SK-N-SH (cell line): ENCODE measurements at regions not wholly inside any gene's neighbourhood (a gene's known extent, or its start where the extent isn't known, plus 50 kb on each side); places are given as distances from the start of the nearest gene placed in this dataset.

Experiments used
- CTCF ChIA-PET: fragments of 300-600, 350-600 bp; formaldehyde crosslinking; extraction: SDS; loops from one replicate; lab custom pipeline; 2021; lab: Yijun Ruan, JAX
- POLR2A ChIA-PET: fragments of 350-600 bp; sonication (Branson Sonifier 250); formaldehyde crosslinking; extraction: SDS; loops from one replicate; lab custom pipeline; 2020; ENCODE audit warnings: antibody characterized with exemption, inconsistent platforms; lab: Yijun Ruan, JAX
- DNase-seq: peaks from one replicate; pipeline ENCODE4 v3.0.0; 2012
- H2AFZ ChIP-seq: fragments of 200-600 bp; sonication (generic); 2 replicates; pipeline ENCODE4 v1.8.1; 2016; ENCODE audit warnings: antibody characterized with exemption, mild to moderate bottlenecking, low read depth
- H3F3A ChIP-seq: fragments of 200-600 bp; sonication (generic); replicated peaks from 2 replicates; pipeline ENCODE3; 2016; ENCODE audit warnings: antibody characterized with exemption, mild to moderate bottlenecking; ENCODE audit not compliant: insufficient read depth
- H3K27ac ChIP-seq, 2 experiments: fragments of 200-500 bp in 1 of 2; fragments of 200-600 bp in 1 of 2; sonication (Bioruptor generic) in 1 of 2; sonication (generic), shearing (Covaris generic) in 1 of 2; 2 replicates each; pipeline versions ENCODE4 v1.5.1 to v1.6.1; 2014 to 2016; ENCODE audit warnings: low read depth in 2 of 2, inconsistent platforms in 1 of 2, low read length in 1 of 2, mild to moderate bottlenecking in 1 of 2, mixed read lengths in 1 of 2
- H3K27me3 ChIP-seq: fragments of 200-600 bp; sonication (generic), shearing (Covaris generic); 2 replicates; pipeline ENCODE4 v1.6.1; 2016; ENCODE audit warnings: mixed run types; ENCODE audit not compliant: insufficient read depth
- H3K36me3 ChIP-seq, 2 experiments: fragments of 200-500 bp in 1 of 2; fragments of 200-600 bp in 1 of 2; sonication (Bioruptor generic) in 1 of 2; sonication (generic) in 1 of 2; replicated peaks in 1 of 2; 2 replicates each; pipeline versions ENCODE3 to v1.5.1; 2014 to 2016; ENCODE audit warnings: low read length in 1 of 2, mild to moderate bottlenecking in 1 of 2; ENCODE audit not compliant: insufficient read depth in 2 of 2, control insufficient read depth in 1 of 2
- H3K4me1 ChIP-seq, 2 experiments: fragments of 200-500 bp in 1 of 2; fragments of 200-600 bp in 1 of 2; sonication (Bioruptor generic) in 1 of 2; sonication (generic), shearing (Covaris generic) in 1 of 2; 2 replicates each; pipeline versions ENCODE4 v1.5.1 to v1.6.1; 2014 to 2016; ENCODE audit warnings: low read depth in 1 of 2, low read length in 1 of 2, mixed run types in 1 of 2; ENCODE audit not compliant: insufficient read depth in 2 of 2, control insufficient read depth in 1 of 2
- H3K4me2 ChIP-seq: fragments of 200-600 bp; sonication (generic), shearing (Covaris generic); 2 replicates; pipeline ENCODE4 v1.6.1; 2017; ENCODE audit warnings: mixed run types
- H3K4me3 ChIP-seq, 2 experiments: fragments of 200-500 bp in 1 of 2; fragments of 200-600 bp in 1 of 2; sonication (Bioruptor generic) in 1 of 2; sonication (generic), shearing (Covaris generic) in 1 of 2; 2 replicates each; pipeline versions ENCODE4 v1.5.1 to v1.8.1; 2014 to 2016; ENCODE audit warnings: low read depth in 2 of 2, inconsistent platforms in 1 of 2, low read length in 1 of 2, mild to moderate bottlenecking in 1 of 2, mixed read lengths in 1 of 2, moderate library complexity in 1 of 2
- H3K79me2 ChIP-seq: fragments of 200-600 bp; sonication (generic); 2 replicates; pipeline ENCODE4 v1.8.1; 2017; ENCODE audit warnings: mild to moderate bottlenecking; ENCODE audit not compliant: insufficient read depth
- H3K9ac ChIP-seq: fragments of 200-600 bp; sonication (generic); 2 replicates; pipeline ENCODE4 v1.6.1; 2017; ENCODE audit warnings: mixed run types
- H3K9me2 ChIP-seq: fragments of 200-600 bp; sonication (generic); 2 replicates; pipeline ENCODE4 v1.6.1; 2017; ENCODE audit warnings: mixed run types
- H3K9me3 ChIP-seq: fragments of 200-600 bp; sonication (generic); 2 replicates; pipeline ENCODE4 v1.6.1; 2017; ENCODE audit warnings: mixed run types, mild to moderate bottlenecking, moderate library complexity
- H4K20me1 ChIP-seq: fragments of 200-600 bp; sonication (generic); 2 replicates; pipeline ENCODE4 v1.6.1; 2017; ENCODE audit warnings: mild to moderate bottlenecking, mixed run types; ENCODE audit not compliant: insufficient read depth
- CTCF ChIP-seq: fragments of 200-600 bp; sonication (generic); IDR thresholded peaks from 2 replicates; pipeline ENCODE4 v1.6.1; 2017; ENCODE audit warnings: antibody characterized with exemption, mild to moderate bottlenecking, moderate library complexity
- ELF1 ChIP-seq: IDR thresholded peaks from 2 replicates; pipeline ENCODE4 v1.4.0; 2012
- EP300 ChIP-seq, 2 experiments: IDR thresholded peaks; 2 replicates each; pipeline versions ENCODE4 v1.4.0 to v1.6.1; 2012; ENCODE audit warnings: borderline replicate concordance in 1 of 2, low read depth in 1 of 2, low read length in 1 of 2
- IRF3 ChIP-seq: fragments of 150-350 bp; IDR thresholded peaks from 2 replicates; pipeline ENCODE4 v1.6.1; 2016; ENCODE audit warnings: mild to moderate bottlenecking, low read depth, low read length
- NFIC ChIP-seq: IDR thresholded peaks from 2 replicates; pipeline ENCODE4 v1.4.0; 2012; ENCODE audit warnings: borderline replicate concordance
- RCOR1 ChIP-seq: fragments of 150-350 bp; IDR thresholded peaks from 2 replicates; pipeline ENCODE4 v1.6.1; 2017; ENCODE audit warnings: antibody characterized with exemption, low read length
- RXRA ChIP-seq: IDR thresholded peaks from 2 replicates; pipeline ENCODE4 v1.4.0; 2012; ENCODE audit warnings: low read depth, mild to moderate bottlenecking, borderline replicate concordance
- TCF12 ChIP-seq: IDR thresholded peaks from 2 replicates; pipeline ENCODE4 v1.4.0; 2012
- USF1 ChIP-seq: IDR thresholded peaks from 2 replicates; pipeline ENCODE4 v1.4.0; 2012; ENCODE audit warnings: low read depth, borderline replicate concordance
- YY1 ChIP-seq: IDR thresholded peaks from 2 replicates; pipeline ENCODE4 v1.4.0; 2012; ENCODE audit warnings: low read depth, mild to moderate bottlenecking
- WGBS: methylation state at CpG from one replicate; pipeline ENCODE4 v1.1.6; 2017; ENCODE audit warnings: low lambda C conversion rate; 5-methylcytosine and 5-hydroxymethylcytosine counted together

- no peak for DNase-seq
- no peaks in the 10 kb centered on the region for H3K27me3 ChIP-seq
- WGBS: 44% methylated on average over 1 of the region's 1 CpG
- no peak overlapping the region for H2AFZ ChIP-seq
- H3K9ac ChIP-seq: no peak overlapping the region
- TF ChIP-seq ELF1 (no peak), CTCF (no peak), IRF3 (no peak), YY1 (no peak), EP300 (IDR thresholded peaks at IDR 0.05; ENCODE audit: borderline replicate concordance in 1 of 2, low read depth in 1 of 2, low read length in 1 of 2) (no peak), NFIC (no peak)
- H3K4me2 ChIP-seq: no peak overlapping the region
- no peak overlapping the region for H3K27ac ChIP-seq
- CTCF ChIA-PET: no interaction called here
- no peaks in the 10 kb centered on the region for H3K79me2 ChIP-seq
- H3K4me3 ChIP-seq: no peak overlapping the region
- peaks cover 11% of the 10 kb centered on the region; the same call in 1 of the 2 replicates for H3K9me3 ChIP-seq
- H3K36me3 ChIP-seq: no peaks in the 10 kb centered on the region
- H4K20me1 ChIP-seq: no peaks in the 10 kb centered on the region
- H3K9me2 ChIP-seq: no peaks in the 10 kb centered on the region
- H3F3A ChIP-seq: no peaks in the 10 kb centered on the region
- POLR2A ChIA-PET: no interaction called here
- H3K4me1 ChIP-seq: no peaks in the 10 kb centered on the region
These were observed 1619.0 kb upstream of the WWC1 start for GRCh38 chr5:166672431-166672830.

GRCh38 chr5:166677891-166678290 lies 1613.6 kb upstream of the WWC1 start:
- no peaks in the 10 kb centered on the region for H3K4me1 ChIP-seq
- 17% methylated on average over 2 of the region's 2 CpGs for WGBS
- H2AFZ ChIP-seq: no peak overlapping the region
- DNase-seq: no peak
- ChIA-PET CTCF (no interaction called here), POLR2A (interaction anchor here (0.6 kb wide), 1 partner anchor 658 kb away, joined by 4 read pairs; no protein-coding TSS in a partner anchor)
- no peak overlapping the region for H3K4me2 ChIP-seq
- H3K4me3 ChIP-seq: no peak overlapping the region
- H3K79me2 ChIP-seq: no peaks in the 10 kb centered on the region
- H3K9me3 ChIP-seq: peaks cover 11% of the 10 kb centered on the region; the same call in 1 of the 2 replicates
- no peak overlapping the region for H3K9ac ChIP-seq
- no peaks in the 10 kb centered on the region for H3K27me3 ChIP-seq
- TF ChIP-seq USF1: no peak
- no peak for TF ChIP-seq RXRA
- TF ChIP-seq TCF12: no peak
- no peak for TF ChIP-seq RCOR1
- H3F3A ChIP-seq: no peaks in the 10 kb centered on the region
- H3K9me2 ChIP-seq: no peaks in the 10 kb centered on the region
- no peaks in the 10 kb centered on the region for H4K20me1 ChIP-seq
- no peaks in the 10 kb centered on the region for H3K36me3 ChIP-seq
- H3K27ac ChIP-seq: no peak overlapping the region
